HCT116 (cell line): ENCODE measurements at regions not wholly inside any gene's neighbourhood (a gene's known extent, or its start where the extent isn't known, plus 50 kb on each side); places are given as distances from the start of the nearest gene placed in this dataset.

Source experiments
- ATAC-seq: fragments of 200-7000 bp; cut with Tn5 transposase; 2 replicates; pipeline ENCODE4 v1.9.1; 2020; ENCODE audit warnings: mild to moderate bottlenecking, moderate library complexity
- BruUV-seq: library from RNA; stranded (reverse); fragments of 400-500 nt; replicated peaks from 2 replicates; lab custom pipeline; 2021; lab: Mats Ljungman, UMichigan
- CTCF ChIA-PET: fragments of 300-600 bp; sonication (Branson Sonifier 250); formaldehyde crosslinking; loops from one replicate; lab custom pipeline; 2021; ENCODE audit warnings: antibody characterized with exemption; lab: Charles Lee
- POLR2A ChIA-PET: fragments of 300-600, 350-600 bp; sonication (Branson Sonifier 250); formaldehyde crosslinking; loops from one replicate; lab custom pipeline; 2021; ENCODE audit warnings: antibody characterized with exemption; lab: Charles Lee
- RAD21 ChIA-PET, 2 experiments: fragments of 300-600 bp; sonication (Branson Sonifier 250); formaldehyde crosslinking; loops; one replicate each; lab custom pipeline; 2023; ENCODE audit warnings: low total read pairs in 2 of 2; ENCODE audit not compliant: uncharacterized antibody in 2 of 2, unreplicated experiment in 2 of 2, low non-redundant PET in 1 of 2; lab: Charles Lee
- DNase-seq: peaks from one replicate; pipeline ENCODE4 v3.0.0-alpha.2; 2010; ENCODE audit warnings: low read depth, low spot score
- H2AFZ ChIP-seq: fragments of 200-600 bp; shearing (Covaris generic), sonication (generic); 2 replicates; pipeline ENCODE4 v1.6.1; 2017; ENCODE audit warnings: low read depth, mixed run types, mixed read lengths, antibody characterized with exemption, low read length; ENCODE audit not compliant: poor library complexity, severe bottlenecking
- H3K27ac ChIP-seq: 2 replicates; pipeline ENCODE4 v1.5.1; 2012; ENCODE audit warnings: low read depth, low read length
- H3K27me3 ChIP-seq: fragments of 200-600 bp; sonication (generic); 2 replicates; pipeline ENCODE4 v1.6.1; 2016; ENCODE audit warnings: mixed run types, low read length, mixed read lengths; ENCODE audit not compliant: insufficient read depth
- H3K36me3 ChIP-seq, 2 experiments: fragments of 200-500 bp in 1 of 2; fragments of 200-600 bp in 1 of 2; sonication (Bioruptor generic) in 1 of 2; sonication (generic) in 1 of 2; 2 replicates each; pipeline versions ENCODE4 v1.5.1 to v1.6.1; 2014 to 2016; ENCODE audit warnings: low read length in 2 of 2, inconsistent platforms in 1 of 2, mixed read lengths in 1 of 2, mixed run types in 1 of 2; ENCODE audit not compliant: insufficient read depth in 2 of 2, control insufficient read depth in 1 of 2
- H3K4me1 ChIP-seq, 2 experiments: fragments of 200-600 bp in 1 of 2; sonication (generic) in 1 of 2; 2 replicates each; pipeline versions ENCODE4 v1.5.1 to v1.6.1; 2012 to 2017; ENCODE audit warnings: low read length in 2 of 2, inconsistent platforms in 1 of 2, mild to moderate bottlenecking in 1 of 2, mixed read lengths in 1 of 2, mixed run types in 1 of 2, moderate library complexity in 1 of 2; ENCODE audit not compliant: insufficient read depth in 2 of 2, control insufficient read depth in 1 of 2
- H3K4me2 ChIP-seq: fragments of 200-600 bp; sonication (generic); 2 replicates; pipeline ENCODE4 v1.6.1; 2017; ENCODE audit warnings: mixed run types, low read length, mixed read lengths
- H3K4me3 ChIP-seq, 2 experiments: fragments of 200-600 bp in 1 of 2; sonication (generic) in 1 of 2; replicated peaks in 1 of 2; 2 replicates each; pipeline ENCODE4 v1.5.1; 2011 to 2016; ENCODE audit warnings: low read length in 2 of 2, control low read depth in 1 of 2, low read depth in 1 of 2, mild to moderate bottlenecking in 1 of 2, mixed read lengths in 1 of 2, mixed run types in 1 of 2
- H3K79me2 ChIP-seq: fragments of 200-600 bp; sonication (generic); 2 replicates; pipeline ENCODE4 v1.6.1; 2017; ENCODE audit warnings: mild to moderate bottlenecking, mixed run types, low read length, moderate library complexity, mixed read lengths; ENCODE audit not compliant: insufficient read depth
- H3K9ac ChIP-seq: fragments of 200-600 bp; sonication (generic); 2 replicates; pipeline ENCODE4 v1.6.1; 2016; ENCODE audit warnings: low read length, mixed read lengths
- H3K9me2 ChIP-seq: fragments of 200-600 bp; sonication (generic), shearing (Covaris generic); 2 replicates; pipeline ENCODE4 v1.6.1; 2017; ENCODE audit warnings: mixed run types, mild to moderate bottlenecking, moderate library complexity; ENCODE audit not compliant: insufficient read depth
- H3K9me3 ChIP-seq, 2 experiments: fragments of 200-500 bp in 1 of 2; fragments of 200-600 bp in 1 of 2; sonication (Bioruptor generic) in 1 of 2; sonication (generic) in 1 of 2; 2 replicates each; pipeline ENCODE4 v1.6.1; 2014 to 2017; ENCODE audit warnings: low read length in 2 of 2, mixed read lengths in 2 of 2, inconsistent platforms in 1 of 2, low read depth in 1 of 2, mild to moderate bottlenecking in 1 of 2, mixed run types in 1 of 2, moderate library complexity in 1 of 2; ENCODE audit not compliant: control insufficient read depth in 1 of 2, insufficient read depth in 1 of 2
- H4K20me1 ChIP-seq: fragments of 200-600 bp; sonication (generic), shearing (Covaris generic); 2 replicates; pipeline ENCODE4 v1.6.1; 2017; ENCODE audit warnings: mixed run types, mild to moderate bottlenecking, moderate library complexity; ENCODE audit not compliant: insufficient read depth
- CBX3 ChIP-seq: IDR thresholded peaks from 2 replicates; pipeline ENCODE4 v1.6.1; 2012; ENCODE audit warnings: low read depth
- CEBPB ChIP-seq: IDR thresholded peaks from 2 replicates; pipeline ENCODE4 v1.6.1; 2012; ENCODE audit warnings: low read depth
- EGR1 ChIP-seq: IDR thresholded peaks from 2 replicates; pipeline ENCODE4 v1.6.1; 2012; ENCODE audit warnings: low read depth
- ELF1 ChIP-seq: IDR thresholded peaks from 2 replicates; pipeline ENCODE4 v1.6.1; 2012; ENCODE audit warnings: low read depth, borderline replicate concordance
- EZH2 ChIP-seq: fragments of 200-600 bp; sonication (generic); IDR thresholded peaks from 2 replicates; pipeline ENCODE4 v1.6.1; 2017; ENCODE audit warnings: antibody characterized with exemption, mixed run types
- EZH2phosphoT487 ChIP-seq: fragments of 200-600 bp; IDR thresholded peaks from 2 replicates; pipeline ENCODE4 v1.6.1; 2018; ENCODE audit warnings: antibody characterized with exemption, borderline replicate concordance
- FOSL1 ChIP-seq: IDR thresholded peaks from 2 replicates; pipeline ENCODE4 v1.6.1; 2012; ENCODE audit warnings: low read depth
- MAX ChIP-seq: IDR thresholded peaks from 2 replicates; pipeline ENCODE4 v1.6.1; 2012
- POLR2A ChIP-seq: IDR thresholded peaks from 2 replicates; pipeline ENCODE4 v1.7.0; 2011; ENCODE audit warnings: borderline replicate concordance; ENCODE audit not compliant: insufficient read depth, insufficient read length; ENCODE audit errors: extremely low read depth
- POLR2AphosphoS5 ChIP-seq: IDR thresholded peaks from 2 replicates; pipeline ENCODE4 v1.6.1; 2011; ENCODE audit warnings: mild to moderate bottlenecking, low read depth, low read length, moderate library complexity
- SRF ChIP-seq: IDR thresholded peaks from 2 replicates; pipeline ENCODE4 v1.6.1; 2012; ENCODE audit warnings: low read depth
- YY1 ChIP-seq: IDR thresholded peaks from 2 replicates; pipeline ENCODE4 v1.6.1; 2011; ENCODE audit warnings: low read length, low read depth, moderate library complexity, mild to moderate bottlenecking; ENCODE audit not compliant: insufficient replicate concordance; ENCODE audit errors: extremely low read depth
- ZFX ChIP-seq: fragments of 450-650 bp; IDR thresholded peaks from 2 replicates; pipeline ENCODE4 v1.6.1; 2017
- ZNF274 ChIP-seq: fragments of 200-500 bp; sonication (Bioruptor generic); IDR thresholded peaks from 2 replicates; pipeline ENCODE4 v1.6.1; 2014; ENCODE audit warnings: mild to moderate bottlenecking, low read depth, low read length, inconsistent platforms
- intact Hi-C: fragments of 100-400 bp; cut with micrococcal nuclease; formaldehyde crosslinking; loops from 2 replicates; pipeline ENCODE4 v1.10.0; 2022
- TF ChIP-seq, protein P1 (sequence below): IDR thresholded peaks from 2 replicates; pipeline ENCODE4 v1.6.1; 2011; ENCODE audit warnings: mild to moderate bottlenecking, low read length, moderate library complexity; ENCODE audit not compliant: insufficient replicate concordance; ENCODE audit errors: extremely low read depth

DNA sequence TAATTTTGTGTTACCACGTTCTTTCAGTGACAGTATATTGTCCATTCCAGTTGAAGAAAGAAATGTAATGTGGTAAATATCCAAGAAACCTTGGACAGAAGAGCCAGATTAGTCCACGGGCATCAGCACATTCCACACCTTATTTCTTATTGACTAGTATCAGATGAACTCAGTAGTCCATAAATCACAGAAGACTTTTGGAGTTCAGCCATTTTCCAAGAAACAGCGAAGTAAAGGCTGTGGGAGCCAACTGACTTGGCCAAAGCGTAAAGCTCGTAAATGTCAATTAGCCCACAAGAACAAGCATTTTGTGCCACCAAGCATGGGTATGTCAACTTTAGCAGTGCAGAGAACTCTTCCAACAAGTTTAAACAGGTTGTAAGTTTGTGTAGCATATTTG is 60.2 kb upstream of the STARD4 start:
- ATAC-seq: no peak
- no peak overlapping the region for H3K27ac ChIP-seq
- no peaks in the 10 kb centered on the region for H3K9me3 ChIP-seq
- no peaks in the 10 kb centered on the region for H3K79me2 ChIP-seq
- no peaks in the 10 kb centered on the region for H3K4me1 ChIP-seq
- RAD21 ChIA-PET: no interaction called here
- no peak overlapping the region for H2AFZ ChIP-seq
- no peaks in the 10 kb centered on the region for H3K36me3 ChIP-seq
- no peaks in the 10 kb centered on the region for H4K20me1 ChIP-seq
- H3K27me3 ChIP-seq: 0 out of 2 replicates have a peak, but pooled peaks cover 3% of the 10 kb centered on the region
- H3K9ac ChIP-seq: no peak overlapping the region
- no peak for DNase-seq
- H3K9me2 ChIP-seq: 0 out of 2 replicates have a peak, but pooled peaks cover 3% of the 10 kb centered on the region
- H3K4me2 ChIP-seq: no peak overlapping the region
- POLR2A ChIA-PET: no interaction called here
- intact Hi-C loops: no loop called here
- no peak overlapping the region for H3K4me3 ChIP-seq
- TF ChIP-seq FOSL1 (no peak), CEBPB (no peak), CBX3 (no peak), EGR1 (no peak), ZFX (no peak), POLR2AphosphoS5 (no peak), POLR2A (no peak), ZNF274 (no peak), MAX (no peak), EZH2 (no peak), SRF (no peak), YY1 (no peak), EZH2phosphoT487 (no peak), ELF1 (no peak)
- TF ChIP-seq, protein P1, sequence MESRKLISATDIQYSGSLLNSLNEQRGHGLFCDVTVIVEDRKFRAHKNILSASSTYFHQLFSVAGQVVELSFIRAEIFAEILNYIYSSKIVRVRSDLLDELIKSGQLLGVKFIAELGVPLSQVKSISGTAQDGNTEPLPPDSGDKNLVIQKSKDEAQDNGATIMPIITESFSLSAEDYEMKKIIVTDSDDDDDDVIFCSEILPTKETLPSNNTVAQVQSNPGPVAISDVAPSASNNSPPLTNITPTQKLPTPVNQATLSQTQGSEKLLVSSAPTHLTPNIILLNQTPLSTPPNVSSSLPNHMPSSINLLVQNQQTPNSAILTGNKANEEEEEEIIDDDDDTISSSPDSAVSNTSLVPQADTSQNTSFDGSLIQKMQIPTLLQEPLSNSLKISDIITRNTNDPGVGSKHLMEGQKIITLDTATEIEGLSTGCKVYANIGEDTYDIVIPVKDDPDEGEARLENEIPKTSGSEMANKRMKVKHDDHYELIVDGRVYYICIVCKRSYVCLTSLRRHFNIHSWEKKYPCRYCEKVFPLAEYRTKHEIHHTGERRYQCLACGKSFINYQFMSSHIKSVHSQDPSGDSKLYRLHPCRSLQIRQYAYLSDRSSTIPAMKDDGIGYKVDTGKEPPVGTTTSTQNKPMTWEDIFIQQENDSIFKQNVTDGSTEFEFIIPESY: no peak
- no TSS peak for BruUV-seq
- CTCF ChIA-PET: no interaction called here
